HG02981 (cell line): ENCODE measurements at regions not wholly inside any gene's neighbourhood (a gene's known extent, or its start where the extent isn't known, plus 50 kb on each side); places are given as distances from the start of the nearest gene placed in this dataset.
"Not testable (repeated sequence)": the region's sequence is repeated elsewhere in the genome, so short reads cannot be mapped to it uniquely, and the experiment has no call there.

Source experiments
- ATAC-seq: cut with Tn5 transposase; IDR thresholded peaks from one replicate; pipeline ENCODE4 v1.9.1; 2021; ENCODE audit warnings: mild to moderate bottlenecking, moderate library complexity; ENCODE audit not compliant: unreplicated experiment

GRCh38 chr15:20244792-20245191 is 296.8 kb downstream of the GOLGA6L6 start:
- not testable (repeated sequence) for ATAC-seq

- ATAC-seq = not testable (repeated sequence)
Measured at GRCh38 chr15:20243486-20244240, 297.9 kb downstream of the GOLGA6L6 start.

- ATAC-seq = not testable (repeated sequence)
Measured at GRCh38 chr15:20240366-20240917, 301.2 kb downstream of the GOLGA6L6 start.

- not testable (repeated sequence) for ATAC-seq
Measured at GRCh38 chr15:20239186-20239585, 302.4 kb downstream of the GOLGA6L6 start.

- not testable (repeated sequence) for ATAC-seq
Measured at GRCh38 chr15:20237256-20238020, 304.2 kb downstream of the GOLGA6L6 start.

DNA sequence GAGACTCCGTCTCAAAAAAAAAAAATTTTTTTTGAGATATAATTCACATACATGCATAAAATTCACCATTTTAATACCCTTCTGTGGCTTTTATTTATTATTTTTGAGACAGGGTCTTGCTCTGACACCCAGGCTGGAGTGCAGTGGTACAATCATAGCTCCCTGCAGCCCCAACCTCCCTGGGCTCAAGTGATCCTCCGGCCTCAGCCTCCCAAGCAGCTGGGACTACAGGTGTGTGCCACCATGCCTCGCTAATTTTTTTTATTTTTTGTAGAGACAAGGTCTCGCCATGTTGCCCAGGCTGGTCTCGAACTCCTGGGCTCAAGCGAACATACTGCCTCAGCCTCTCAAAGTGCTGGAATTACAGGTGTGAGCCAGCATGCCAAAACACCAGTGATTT is 305.9 kb downstream of the GOLGA6L6 start:
- not testable (repeated sequence) for ATAC-seq

DNA sequence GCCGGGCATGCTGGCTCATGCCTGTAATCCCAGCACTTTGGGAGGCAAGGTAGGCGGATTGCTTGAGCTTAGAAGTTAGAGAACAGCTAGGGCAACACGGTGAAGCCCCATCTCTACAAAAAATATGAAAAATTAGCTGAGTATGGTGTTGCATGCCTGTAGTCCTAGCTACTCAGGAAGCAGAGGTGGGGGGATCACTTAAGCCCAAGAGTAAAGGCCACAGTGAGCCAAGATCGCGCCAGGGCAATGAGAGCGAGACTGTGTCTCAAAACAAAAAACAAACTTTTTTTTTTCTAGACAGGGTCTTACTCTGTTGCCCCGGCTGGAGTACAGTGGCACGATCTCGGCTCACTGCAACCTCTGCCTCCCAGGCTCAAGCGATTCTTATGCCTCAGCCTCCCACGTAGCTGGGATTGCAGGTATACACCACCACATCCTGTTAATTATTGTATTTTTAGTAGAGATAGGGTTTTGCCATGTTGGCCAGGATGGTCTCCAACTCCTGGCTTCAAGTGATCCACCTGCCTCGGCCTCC is 307.5 kb downstream of the GOLGA6L6 start:
- ATAC-seq = not testable (repeated sequence)

DNA sequence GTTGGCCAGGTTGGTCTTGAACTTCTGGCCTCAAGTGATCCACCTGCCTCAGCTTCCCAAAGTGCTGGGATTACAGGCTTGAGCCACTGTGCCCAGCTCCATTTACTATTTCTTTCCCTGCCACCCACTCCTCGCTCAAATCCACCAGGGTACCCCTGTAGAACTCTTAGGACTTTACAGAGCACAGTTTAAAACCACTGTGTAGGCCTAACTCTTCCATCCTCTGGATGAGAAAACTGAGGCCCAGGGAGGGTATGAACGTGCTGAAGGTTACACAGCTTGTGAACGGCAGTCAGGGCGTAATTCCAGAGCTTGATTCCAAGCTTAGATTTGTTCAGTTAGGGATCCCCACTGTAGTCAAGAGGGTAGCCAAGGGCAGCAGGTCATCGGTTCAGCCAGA is 309.1 kb downstream of the GOLGA6L6 start:
- not testable (repeated sequence) for ATAC-seq

GRCh38 chr15:20230656-20231055 is 310.9 kb downstream of the GOLGA6L6 start:
- not testable (repeated sequence) for ATAC-seq

GRCh38 chr15:20228791-20229190 is 312.8 kb downstream of the GOLGA6L6 start:
- not testable (repeated sequence) for ATAC-seq

DNA sequence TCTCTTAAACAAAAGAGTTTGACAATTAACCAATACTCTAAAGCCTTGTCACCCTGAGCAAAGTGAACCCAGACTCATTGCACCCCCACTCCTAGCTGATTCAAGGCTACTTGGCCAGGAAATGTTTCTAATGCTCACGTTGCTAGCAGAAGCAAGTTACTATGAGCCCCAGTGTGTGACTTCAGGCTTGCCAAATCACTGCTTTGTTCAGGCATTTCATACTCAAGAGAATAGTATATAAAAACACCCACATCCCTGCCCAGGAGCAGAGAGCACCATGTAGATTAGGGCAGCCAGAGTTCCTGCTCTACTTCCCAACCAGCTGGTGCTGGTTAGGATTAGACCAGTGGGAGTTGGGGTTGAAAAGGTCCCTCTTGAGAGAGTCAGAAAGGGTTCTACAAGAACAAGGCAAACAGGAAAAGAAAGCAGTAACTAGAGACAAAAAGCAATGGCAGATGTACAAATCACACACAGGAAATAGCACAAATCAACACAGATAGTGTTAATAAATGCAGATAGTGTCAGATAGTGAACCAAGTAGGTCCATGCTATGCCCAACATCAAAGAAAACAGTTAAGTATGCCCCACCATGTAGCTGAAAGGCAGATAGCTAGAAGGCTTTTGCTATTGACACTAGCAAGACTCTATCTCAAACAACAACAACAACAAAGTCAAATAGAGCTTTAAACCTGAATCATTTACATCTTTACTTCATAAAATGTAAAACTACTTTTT is 314.3 kb downstream of the GOLGA6L6 start:
- not testable (repeated sequence) for ATAC-seq

DNA sequence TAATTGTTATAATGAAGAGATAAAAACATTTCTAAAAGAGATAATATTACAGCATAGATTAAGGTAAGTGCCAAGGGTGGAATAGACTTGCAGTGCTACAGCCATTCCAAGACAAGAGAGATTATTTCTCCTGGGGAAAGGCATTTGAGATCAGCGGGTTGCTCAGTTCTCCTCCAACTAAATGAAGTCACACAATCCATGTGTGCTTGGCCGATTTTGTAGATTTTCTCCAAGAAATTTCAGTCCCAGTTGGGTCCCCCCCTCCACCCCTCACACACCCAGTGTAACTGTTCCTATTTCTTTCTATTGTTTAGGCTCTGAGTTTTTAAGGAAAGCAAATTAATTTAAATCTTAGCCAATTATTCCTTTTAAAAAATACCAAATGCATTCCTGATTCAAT is 315.1 kb downstream of the GOLGA6L6 start:
- not testable (repeated sequence) for ATAC-seq

DNA sequence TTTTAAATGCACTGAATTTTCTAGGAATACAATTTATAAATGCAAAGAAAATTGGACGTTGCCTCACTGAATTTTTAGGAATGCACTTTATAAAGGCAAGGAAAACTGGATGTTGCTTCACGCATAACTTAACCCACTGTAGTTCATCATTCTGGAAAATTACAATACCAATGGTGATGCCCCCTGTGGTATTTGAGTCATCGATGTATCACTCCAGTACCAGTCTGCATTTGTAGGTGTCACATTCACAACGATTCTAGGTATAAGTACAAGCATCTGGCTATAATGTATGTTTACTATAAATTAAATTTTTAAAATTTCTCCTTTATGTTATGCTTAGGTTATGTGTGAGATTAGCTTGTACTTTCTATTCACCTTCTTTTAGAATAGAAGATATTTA is 320.5 kb downstream of the GOLGA6L6 start:
- ATAC-seq = not testable (repeated sequence)

DNA sequence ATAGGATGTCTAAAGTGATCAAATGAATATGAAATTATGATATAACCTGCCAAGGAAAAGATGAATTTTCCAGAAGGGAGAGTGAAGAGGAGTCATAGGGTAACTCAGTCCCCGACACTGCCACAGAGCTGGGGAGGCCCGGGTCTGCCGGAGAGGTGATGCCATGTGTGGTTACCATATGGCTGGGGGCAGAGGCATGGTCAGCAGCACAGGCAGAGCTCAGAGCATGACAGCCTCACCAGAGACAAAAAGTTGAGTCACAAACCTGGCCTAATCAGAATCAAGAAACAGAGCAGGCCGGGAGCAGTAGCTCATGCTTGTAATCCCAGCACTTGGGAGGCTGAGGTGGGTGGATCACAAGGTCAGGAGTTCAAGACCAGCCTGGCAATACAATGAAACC is 322.4 kb downstream of the GOLGA6L6 start:
- ATAC-seq = not testable (repeated sequence)

GRCh38 chr15:20215700-20216099 is 325.9 kb downstream of the GOLGA6L6 start:
- not testable (repeated sequence) for ATAC-seq

- ATAC-seq = not testable (repeated sequence)
Measured at GRCh38 chr15:20214101-20214500, 327.5 kb downstream of the GOLGA6L6 start.

DNA sequence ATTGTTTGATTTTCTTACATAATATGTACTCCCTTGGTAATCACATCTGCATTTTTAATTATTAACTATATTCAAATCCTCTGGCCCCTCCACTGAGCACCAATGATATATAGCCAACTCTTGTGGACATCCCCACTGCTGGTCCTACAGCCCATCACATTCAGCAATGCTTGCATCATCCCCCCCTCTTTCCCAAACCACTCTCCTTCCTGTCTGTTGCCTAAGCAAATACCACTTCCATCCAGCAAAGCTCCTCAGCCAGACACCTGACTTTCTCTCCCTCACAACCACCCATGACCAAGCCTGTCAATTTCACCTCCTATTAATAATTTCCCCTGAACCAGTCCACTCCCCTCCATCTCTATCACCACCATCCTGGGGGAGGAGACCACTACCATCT is 330.1 kb downstream of the GOLGA6L6 start:
- not testable (repeated sequence) for ATAC-seq

GRCh38 chr15:20209973-20210372 is 331.6 kb downstream of the GOLGA6L6 start:
- not testable (repeated sequence) for ATAC-seq

DNA sequence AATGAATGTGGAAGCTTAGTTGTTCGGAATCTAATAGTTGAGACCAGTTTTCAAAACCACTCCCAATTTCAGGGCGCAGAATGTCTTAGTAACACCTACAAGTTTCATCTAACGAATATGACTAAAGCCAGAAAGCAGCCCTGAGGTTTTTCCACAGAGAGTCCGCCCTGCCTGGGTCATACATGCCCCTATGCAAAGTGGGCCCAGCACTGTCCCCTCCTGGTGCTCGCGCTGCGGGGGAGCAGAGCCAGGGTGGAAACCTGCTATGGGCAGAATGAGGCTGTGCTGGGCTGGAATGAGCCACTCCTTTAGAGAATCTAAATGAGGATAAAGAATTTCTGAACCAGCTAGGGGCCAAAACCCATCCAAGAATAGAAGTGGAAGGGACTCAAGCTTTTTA is 334.0 kb downstream of the GOLGA6L6 start:
- not testable (repeated sequence) for ATAC-seq

GRCh38 chr15:20207198-20207597 is 334.4 kb downstream of the GOLGA6L6 start:
- not testable (repeated sequence) for ATAC-seq
